ENCODE measurements at regions not wholly inside any gene's neighbourhood (a gene's known extent, or its start where the extent isn't known, plus 50 kb on each side); places are given as distances from the start of the nearest gene placed in this dataset.

DNA sequence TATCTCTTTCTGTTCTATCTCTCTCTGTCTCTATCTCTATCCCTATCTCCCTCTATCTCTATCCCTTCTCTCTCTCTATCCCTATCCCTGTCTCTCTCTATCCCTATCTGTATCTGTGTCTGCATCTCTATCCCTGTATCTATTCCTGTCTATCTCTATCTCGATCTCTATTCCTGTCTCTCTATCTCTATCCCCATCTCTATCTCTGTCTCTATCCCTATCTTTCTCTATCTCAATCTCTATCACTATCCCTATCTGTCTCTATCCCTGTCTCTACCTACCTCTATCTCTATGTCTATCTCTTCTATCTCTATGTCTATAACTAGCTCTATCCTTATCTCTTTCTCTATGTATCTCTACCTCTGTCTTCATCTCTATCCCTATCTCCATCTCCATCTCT, 141.4 kb upstream of the KCNJ6 start:
- no peaks in the 10 kb centered on the region for H3K36me3 Mint-ChIP-seq (ENCODE audit: low read depth)
- no peak overlapping the region for H3K4me3 Mint-ChIP-seq
- no peak for DNase-seq
- peaks cover 2% of the 10 kb centered on the region for H3K27me3 Mint-ChIP-seq
- peaks cover 3% of the 10 kb centered on the region for H3K9me3 Mint-ChIP-seq
- ChIA-PET POLR2A (no interaction called here), CTCF (no interaction called here)
- no peaks in the 10 kb centered on the region for H3K4me1 Mint-ChIP-seq
- no peak overlapping the region for H3K27ac Mint-ChIP-seq

- peaks cover 2% of the 10 kb centered on the region for H3K27me3 Mint-ChIP-seq
- no peak overlapping the region for H3K27ac Mint-ChIP-seq
- H3K4me3 Mint-ChIP-seq = no peak overlapping the region
- ChIA-PET POLR2A (no interaction called here), CTCF (no interaction called here)
- DNase-seq = no peak
- no peaks in the 10 kb centered on the region for H3K4me1 Mint-ChIP-seq
- peaks cover 3% of the 10 kb centered on the region for H3K9me3 Mint-ChIP-seq
- H3K36me3 Mint-ChIP-seq (ENCODE audit: low read depth) = no peaks in the 10 kb centered on the region
Observed at GRCh38 chr21:38060533-38060932, 144.3 kb upstream of the KCNJ6 start.

DNA sequence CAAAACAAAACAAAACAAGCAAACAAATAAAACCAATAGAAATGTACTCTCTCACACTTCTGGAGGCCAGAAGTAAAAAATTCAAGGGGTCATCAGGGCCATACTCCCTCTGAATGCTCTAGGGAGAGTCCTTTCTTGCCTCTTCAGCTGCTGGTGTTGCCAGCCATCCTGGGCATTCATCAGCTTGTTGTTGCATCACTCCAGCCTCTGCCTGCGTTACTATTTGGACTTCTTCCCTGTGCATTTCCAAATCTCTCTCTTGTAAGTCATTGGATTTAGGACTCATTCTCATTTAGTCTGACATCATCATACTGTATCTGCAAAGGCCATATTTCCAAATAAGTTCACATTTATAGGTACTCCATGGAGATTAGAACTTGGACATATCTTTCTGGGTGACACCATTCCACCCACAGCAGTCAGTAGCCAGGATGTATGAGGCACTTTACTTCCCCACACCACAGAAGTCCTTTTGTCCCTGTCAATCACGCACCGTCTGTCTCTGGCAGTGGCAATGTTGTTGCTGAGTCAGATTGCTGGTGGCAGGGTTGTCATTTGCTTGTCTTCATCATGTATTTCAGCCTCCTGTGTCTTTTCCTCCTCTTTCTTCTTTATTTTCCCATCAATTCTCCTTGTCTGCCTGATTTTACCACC, 151.0 kb upstream of the KCNJ6 start:
- CTCF ChIA-PET = no interaction called here
- Mint-ChIP-seq H3K36me3 (ENCODE audit: low read depth) (no peaks in the 10 kb centered on the region), H3K4me3 (no peak overlapping the region), H3K9me3 (no peaks in the 10 kb centered on the region), H3K4me1 (no peaks in the 10 kb centered on the region), H3K27ac (no peak overlapping the region), H3K27me3 (no peaks in the 10 kb centered on the region)
- no peak for DNase-seq
- POLR2A ChIA-PET = no interaction called here

GRCh38 chr21:38072489-38072888, 156.2 kb upstream of the KCNJ6 start:
- CTCF ChIA-PET = no interaction called here
- H3K4me3 Mint-ChIP-seq = no peak overlapping the region

DNA sequence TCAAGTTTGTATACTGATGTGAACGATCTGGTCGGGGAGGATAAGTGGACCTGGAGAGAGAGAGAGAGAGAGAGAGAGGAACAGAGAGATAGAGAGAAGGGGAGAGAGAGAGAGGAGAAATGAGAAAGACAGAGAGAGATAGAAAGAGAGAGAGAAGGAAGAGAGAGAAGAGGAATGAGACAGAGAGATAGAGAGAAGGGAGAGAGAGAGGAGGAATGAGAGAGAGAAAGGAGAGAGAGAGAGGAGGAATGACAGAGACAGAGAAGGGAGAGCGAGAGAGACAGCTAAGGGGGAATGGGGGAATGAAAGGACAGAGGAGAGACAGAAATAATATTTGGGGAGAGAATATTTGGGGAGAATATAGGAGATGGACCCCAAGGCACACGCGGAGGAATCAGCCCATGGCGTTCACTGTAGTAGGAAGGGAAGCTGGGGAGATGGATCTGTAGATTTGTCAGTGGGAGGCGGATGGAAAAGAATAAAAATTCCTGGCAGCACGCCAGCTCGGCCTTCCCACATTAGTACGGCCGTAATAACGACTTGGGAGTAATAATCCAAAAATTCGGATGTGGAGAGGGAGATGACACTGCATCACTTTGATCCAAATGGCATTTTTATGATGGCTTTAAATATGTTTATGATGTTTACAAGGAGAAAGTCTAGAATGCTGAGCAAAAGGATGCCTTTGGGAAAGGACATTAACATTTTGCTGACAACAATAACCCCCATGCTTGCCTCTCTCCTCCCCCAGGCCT, 159.8 kb upstream of the KCNJ6 start:
- Mint-ChIP-seq H3K4me1 (no peaks in the 10 kb centered on the region), H3K9me3 (no peaks in the 10 kb centered on the region), H3K27me3 (no peaks in the 10 kb centered on the region), H3K36me3 (ENCODE audit: low read depth) (no peaks in the 10 kb centered on the region), H3K27ac (no peak overlapping the region), H3K4me3 (no peak overlapping the region)
- POLR2A ChIA-PET = no interaction called here
- CTCF ChIA-PET = no interaction called here
- DNase-seq = no peak

More at GRCh38 chr21:38072489-38072888, 156.2 kb upstream of the KCNJ6 start:
- POLR2A ChIA-PET = no interaction called here
- Mint-ChIP-seq H3K4me1 (no peaks in the 10 kb centered on the region), H3K9me3 (no peaks in the 10 kb centered on the region), H3K27ac (no peak overlapping the region), H3K36me3 (ENCODE audit: low read depth) (no peaks in the 10 kb centered on the region), H3K27me3 (no peaks in the 10 kb centered on the region)
- DNase-seq = no peak

DNA sequence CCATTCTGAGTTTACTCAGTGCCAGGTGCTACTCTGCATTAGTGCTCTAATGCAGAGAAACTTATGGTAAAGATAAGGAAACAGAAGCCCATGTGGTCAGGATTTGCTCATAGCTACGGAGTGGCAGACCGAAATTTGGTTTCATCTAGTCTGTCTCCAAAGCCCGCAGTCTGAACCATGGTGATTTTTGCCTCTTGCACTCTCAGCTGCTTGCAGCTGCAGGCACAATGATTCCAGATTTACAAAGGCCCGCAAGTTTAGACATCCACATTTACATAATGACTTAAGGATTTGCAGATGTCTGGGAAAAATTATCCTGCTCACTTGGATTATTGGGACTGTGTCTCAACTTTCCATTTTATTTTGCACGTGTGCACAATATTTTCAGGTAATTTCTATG, 161.3 kb upstream of the KCNJ6 start:
- H3K27ac Mint-ChIP-seq = no peak overlapping the region
- H3K27me3 Mint-ChIP-seq = no peaks in the 10 kb centered on the region
- H3K9me3 Mint-ChIP-seq = no peaks in the 10 kb centered on the region
- CTCF ChIA-PET = no interaction called here
- H3K36me3 Mint-ChIP-seq (ENCODE audit: low read depth) = no peaks in the 10 kb centered on the region
- POLR2A ChIA-PET = interaction anchor here (0.5 kb wide), 1 partner anchor 8 kb away, joined by 6 read pairs; no protein-coding TSS in a partner anchor
- H3K4me3 Mint-ChIP-seq = no peak overlapping the region
- no peaks in the 10 kb centered on the region for H3K4me1 Mint-ChIP-seq
- no peak for DNase-seq

DNA sequence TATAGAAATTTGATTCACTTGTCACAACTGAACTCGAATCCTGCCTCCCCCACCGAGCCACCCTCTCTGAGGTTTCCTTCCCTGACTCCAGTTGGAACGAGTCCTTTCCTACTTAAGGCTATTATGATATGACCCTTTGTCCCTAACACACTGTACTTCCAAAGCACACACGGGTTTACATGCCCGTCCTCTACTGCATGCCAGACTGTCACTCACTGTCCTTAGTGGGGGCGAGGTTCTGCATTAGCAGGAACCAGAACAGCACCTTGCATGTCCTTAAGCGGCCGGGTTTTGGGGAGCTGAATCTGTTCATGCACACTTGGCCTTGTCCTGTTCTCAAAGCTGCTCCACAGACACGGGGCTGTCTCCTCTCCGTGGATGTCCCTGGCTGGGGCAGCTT, 164.6 kb upstream of the KCNJ6 start:
- no peaks in the 10 kb centered on the region for H3K4me1 Mint-ChIP-seq
- no peak overlapping the region for H3K27ac Mint-ChIP-seq
- DNase-seq = no peak
- H3K9me3 Mint-ChIP-seq = no peaks in the 10 kb centered on the region
- H3K36me3 Mint-ChIP-seq (ENCODE audit: low read depth) = no peaks in the 10 kb centered on the region
- no peak overlapping the region for H3K4me3 Mint-ChIP-seq
- CTCF ChIA-PET = no interaction called here
- peaks cover 2% of the 10 kb centered on the region for H3K27me3 Mint-ChIP-seq
- POLR2A ChIA-PET = no interaction called here

DNA sequence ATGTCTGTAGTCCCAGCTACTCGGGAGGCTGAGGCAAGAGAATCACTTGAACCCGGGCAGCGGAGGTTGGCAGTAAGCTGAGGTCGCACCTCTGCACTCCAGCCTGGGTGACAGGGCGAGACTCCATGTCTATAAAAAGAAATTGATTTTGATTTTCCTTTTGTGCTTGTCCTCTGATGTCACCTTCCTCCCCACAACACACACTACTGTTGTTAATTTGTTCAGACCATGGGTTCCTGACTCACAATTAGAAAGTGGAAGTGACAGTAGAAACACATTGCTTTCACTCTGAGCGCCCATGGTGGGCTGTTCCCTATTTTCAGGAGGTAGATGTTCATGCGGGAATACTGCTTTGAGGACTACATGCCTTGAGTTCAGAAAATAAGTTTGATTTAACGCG, 165.5 kb upstream of the KCNJ6 start:
- H3K4me1 Mint-ChIP-seq = no peaks in the 10 kb centered on the region
- H3K9me3 Mint-ChIP-seq = no peaks in the 10 kb centered on the region
- ChIA-PET POLR2A (no interaction called here), CTCF (no interaction called here)
- no peak for DNase-seq
- no peaks in the 10 kb centered on the region for H3K36me3 Mint-ChIP-seq (ENCODE audit: low read depth)
- no peak overlapping the region for H3K27ac Mint-ChIP-seq
- H3K4me3 Mint-ChIP-seq = no peak overlapping the region
- H3K27me3 Mint-ChIP-seq = peaks cover 5% of the 10 kb centered on the region

DNA sequence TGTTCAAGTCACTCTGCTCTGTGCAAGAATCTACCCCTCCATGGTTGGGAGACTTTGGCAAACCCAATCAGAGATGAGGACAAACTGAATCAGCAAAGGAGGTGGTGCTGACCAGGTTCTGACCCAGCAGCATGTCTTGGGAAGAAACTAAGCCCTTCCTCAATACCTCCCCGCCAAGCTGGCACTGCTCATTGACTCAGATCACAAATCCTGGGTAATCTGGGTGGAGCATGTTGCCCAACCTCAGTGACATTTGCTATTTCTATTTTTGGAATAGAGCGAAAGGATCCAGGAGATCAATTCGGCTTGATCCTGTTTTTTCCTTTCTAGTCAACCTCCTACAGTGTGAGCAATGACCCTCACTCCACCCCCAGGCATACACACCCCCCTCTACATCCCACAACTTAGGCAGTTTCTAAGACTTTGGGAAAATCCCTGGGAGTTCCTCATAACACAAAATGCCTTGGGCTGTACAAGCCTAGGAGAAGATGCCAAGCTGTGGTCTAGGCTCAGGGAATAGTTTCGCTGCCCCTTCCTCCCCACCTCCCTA, 166.8 kb upstream of the KCNJ6 start:
- ChIA-PET POLR2A (no interaction called here), CTCF (no interaction called here)
- no peak for DNase-seq
- H3K27me3 Mint-ChIP-seq = peaks cover 9% of the 10 kb centered on the region
- no peaks in the 10 kb centered on the region for H3K4me1 Mint-ChIP-seq
- no peaks in the 10 kb centered on the region for H3K36me3 Mint-ChIP-seq (ENCODE audit: low read depth)
- H3K9me3 Mint-ChIP-seq = no peaks in the 10 kb centered on the region
- H3K4me3 Mint-ChIP-seq = no peak overlapping the region
- H3K27ac Mint-ChIP-seq = no peak overlapping the region

DNA sequence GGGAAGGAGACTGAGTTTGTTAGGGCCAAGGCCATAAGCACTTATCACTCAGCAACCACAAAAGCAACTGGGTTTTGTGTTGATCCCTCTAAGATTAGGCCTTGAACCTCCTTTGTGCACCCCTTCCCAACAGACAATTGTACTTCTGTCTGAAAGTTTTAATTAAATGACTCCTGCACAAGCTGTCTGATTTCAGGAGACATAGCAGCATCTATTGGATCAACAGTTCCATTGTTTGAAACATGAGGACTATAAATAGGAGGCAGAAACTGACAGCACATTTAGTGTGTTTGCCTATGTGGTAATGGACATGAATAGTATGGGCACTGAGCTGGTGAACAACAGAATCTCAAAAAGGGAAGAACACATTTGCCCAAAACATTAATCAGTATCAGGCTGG, 167.3 kb upstream of the KCNJ6 start:
- peaks cover 9% of the 10 kb centered on the region for H3K27me3 Mint-ChIP-seq
- H3K36me3 Mint-ChIP-seq (ENCODE audit: low read depth) = no peaks in the 10 kb centered on the region
- no peak overlapping the region for H3K4me3 Mint-ChIP-seq
- DNase-seq = no peak
- H3K9me3 Mint-ChIP-seq = no peaks in the 10 kb centered on the region
- CTCF ChIA-PET = no interaction called here
- H3K4me1 Mint-ChIP-seq = no peaks in the 10 kb centered on the region
- POLR2A ChIA-PET = no interaction called here
- H3K27ac Mint-ChIP-seq = no peak overlapping the region

- ChIA-PET CTCF (no interaction called here), POLR2A (no interaction called here)
- DNase-seq = no peak
- H3K4me3 Mint-ChIP-seq = no peak overlapping the region
- peaks cover 9% of the 10 kb centered on the region for H3K27me3 Mint-ChIP-seq
- no peaks in the 10 kb centered on the region for H3K4me1 Mint-ChIP-seq
- no peak overlapping the region for H3K27ac Mint-ChIP-seq
- no peaks in the 10 kb centered on the region for H3K9me3 Mint-ChIP-seq
- no peaks in the 10 kb centered on the region for H3K36me3 Mint-ChIP-seq (ENCODE audit: low read depth)
Observed at GRCh38 chr21:38086580-38086979, 170.2 kb upstream of the KCNJ15 start.

DNA sequence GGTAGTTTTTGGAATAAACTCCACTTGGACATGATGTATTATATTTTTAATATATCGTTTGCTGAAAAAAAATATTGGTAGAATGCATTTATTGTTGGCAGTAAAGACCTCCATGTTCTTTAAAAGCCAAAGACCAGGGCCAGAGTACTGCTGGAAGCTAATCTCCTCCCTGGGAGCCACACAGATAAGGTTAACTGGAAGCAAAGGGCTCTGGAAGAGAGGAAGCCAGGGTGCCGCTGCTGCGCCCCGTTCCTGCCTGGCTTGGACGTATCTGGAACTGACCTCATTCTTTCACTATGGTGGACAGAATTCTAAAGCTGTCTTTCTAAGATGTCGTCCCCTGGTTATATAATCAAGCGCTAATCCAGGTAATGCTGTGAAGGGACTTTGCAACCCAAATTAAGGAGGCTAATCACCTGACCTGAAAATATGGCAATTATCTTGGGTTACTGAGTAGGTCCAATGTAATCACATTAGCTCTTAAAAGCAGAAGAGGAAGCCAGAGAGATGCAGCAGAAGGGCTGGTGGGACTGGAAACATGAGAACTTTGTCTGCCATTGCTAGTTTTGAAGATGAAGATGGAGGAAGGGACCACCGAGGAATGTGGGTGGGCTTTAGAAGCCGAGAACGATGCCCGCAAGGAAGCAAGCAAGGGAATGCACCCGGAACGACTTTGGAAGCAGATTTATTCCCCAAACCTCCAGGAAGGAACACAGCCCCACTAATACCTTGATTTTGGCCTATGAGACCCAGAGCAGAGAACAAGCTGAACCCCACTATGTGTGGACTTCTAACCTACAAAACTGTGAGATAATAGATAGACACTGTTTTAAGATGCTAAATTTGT, 167.7 kb upstream of the KCNJ15 start:
- Mint-ChIP-seq H3K9me3 (no peaks in the 10 kb centered on the region), H3K4me3 (no peak overlapping the region), H3K27me3 (peaks cover 9% of the 10 kb centered on the region), H3K4me1 (no peaks in the 10 kb centered on the region), H3K27ac (no peak overlapping the region), H3K36me3 (ENCODE audit: low read depth) (no peaks in the 10 kb centered on the region)
- POLR2A ChIA-PET = no interaction called here
- CTCF ChIA-PET = no interaction called here
- no peak for DNase-seq

DNA sequence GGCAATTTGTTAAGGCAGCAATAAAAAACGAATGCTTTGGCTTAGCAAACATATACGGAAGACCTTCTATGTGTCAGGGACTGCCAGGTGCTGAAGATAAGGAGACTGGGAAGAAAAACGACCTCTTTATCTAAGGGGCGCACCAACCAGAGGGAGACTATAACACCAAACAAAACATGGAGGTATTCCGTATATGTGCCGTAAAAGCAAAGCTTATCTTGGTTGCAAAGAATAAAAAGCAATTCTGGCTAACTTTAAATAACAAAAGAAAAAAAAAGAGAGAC, 167.1 kb upstream of the KCNJ15 start:
- Mint-ChIP-seq H3K9me3 (no peaks in the 10 kb centered on the region), H3K4me1 (no peaks in the 10 kb centered on the region), H3K36me3 (ENCODE audit: low read depth) (no peaks in the 10 kb centered on the region), H3K27ac (no peak overlapping the region), H3K4me3 (no peak overlapping the region), H3K27me3 (peaks cover 9% of the 10 kb centered on the region)
- no peak for DNase-seq
- CTCF ChIA-PET = no interaction called here
- POLR2A ChIA-PET = no interaction called here

All from activated CD4-positive, alpha-beta T cell treated with anti-CD3 and anti-CD28 coated beads, Interleukin-2, amount 10 ng/mL, durations not matched to agents 7 days and 5 days (primary cell).